ENCODE measurements at regions not wholly inside any gene's neighbourhood (a gene's known extent, or its start where the extent isn't known, plus 50 kb on each side); places are given as distances from the start of the nearest gene placed in this dataset.

DNA sequence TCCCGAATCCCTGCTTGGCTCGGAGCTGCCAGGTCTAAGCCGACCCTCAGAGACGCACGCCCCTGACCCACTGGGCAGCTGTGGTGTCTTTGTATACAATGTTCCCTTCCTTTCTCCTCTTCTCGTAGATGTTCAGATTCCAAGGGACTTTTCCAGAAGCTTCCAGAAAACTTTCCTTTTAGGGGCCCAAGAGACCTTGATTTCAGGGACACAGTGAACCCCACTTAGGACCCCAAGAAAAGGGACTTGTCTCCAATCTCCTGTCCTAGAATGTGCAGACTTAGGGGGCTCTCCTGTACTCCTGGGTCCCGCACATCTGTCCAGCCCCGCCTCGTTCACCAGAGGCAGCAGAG, 103.5 kb downstream of the EDN3 start:
- no peak for DNase-seq

DNA sequence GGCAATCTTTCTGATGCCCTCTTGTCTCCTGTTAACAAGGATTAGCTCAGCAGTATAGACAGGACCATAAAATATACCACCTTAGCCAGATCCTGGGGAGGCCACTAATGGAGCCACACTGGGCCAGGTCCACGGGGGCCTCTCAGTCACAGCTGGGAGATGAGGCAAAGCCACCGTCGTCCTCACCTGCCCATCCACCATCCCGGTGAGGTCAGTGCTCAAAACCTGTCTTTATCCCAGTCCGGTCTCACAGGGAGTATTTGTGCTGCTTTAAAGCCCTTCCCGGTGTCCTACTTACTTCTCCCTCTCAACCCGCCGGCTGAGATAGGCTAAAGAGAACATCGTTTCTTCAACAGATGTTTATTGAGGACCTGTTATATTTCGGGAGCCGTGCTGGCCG, 104.3 kb downstream of the EDN3 start:
- no peak for DNase-seq

DNA sequence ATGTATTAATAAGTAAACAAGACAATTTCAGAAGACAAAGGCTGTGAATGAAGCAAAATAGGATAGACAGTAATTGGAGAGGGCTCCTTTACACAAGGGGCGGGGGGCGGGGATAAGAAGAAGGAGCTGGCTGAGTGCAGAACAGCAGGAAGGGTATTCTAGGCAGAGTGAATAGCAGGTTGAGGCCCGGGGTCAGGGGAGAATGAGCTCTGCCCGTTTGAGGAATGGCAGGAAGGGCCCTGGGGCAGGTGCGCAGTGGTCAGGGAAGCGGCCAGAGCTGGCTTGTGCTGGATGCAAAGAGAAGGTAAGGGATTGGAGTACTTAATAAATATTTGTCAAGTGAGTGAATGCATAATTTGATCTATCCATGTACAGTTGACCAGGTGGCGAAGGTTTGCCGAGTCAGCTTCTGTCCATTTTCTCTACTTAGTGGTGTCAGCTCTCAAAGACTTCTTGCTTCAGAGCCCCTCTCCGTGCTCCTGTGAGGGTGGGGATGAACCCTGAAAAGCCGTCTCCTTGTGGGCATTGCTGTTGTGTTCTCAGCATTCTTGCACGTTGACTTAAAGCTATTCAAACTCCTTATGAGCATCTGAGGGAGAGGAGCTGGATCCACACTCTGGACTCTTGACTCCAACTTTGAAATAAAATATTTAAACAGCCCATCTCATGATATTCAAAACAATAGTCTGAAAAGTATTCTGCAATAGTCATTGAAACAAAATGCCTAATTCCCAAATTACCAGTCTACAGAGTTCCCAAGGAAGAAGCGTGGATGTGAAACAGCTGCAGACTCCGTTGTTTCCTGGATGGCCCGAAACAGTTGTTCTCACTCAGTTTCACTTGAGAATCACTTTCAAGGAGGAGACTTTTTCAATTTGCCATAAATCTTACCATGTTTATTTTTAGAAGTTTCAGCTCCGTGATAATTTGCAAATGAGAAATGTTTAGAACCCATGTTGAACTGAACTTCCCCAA, 105.1 kb downstream of the EDN3 start:
- no peak for DNase-seq

DNA sequence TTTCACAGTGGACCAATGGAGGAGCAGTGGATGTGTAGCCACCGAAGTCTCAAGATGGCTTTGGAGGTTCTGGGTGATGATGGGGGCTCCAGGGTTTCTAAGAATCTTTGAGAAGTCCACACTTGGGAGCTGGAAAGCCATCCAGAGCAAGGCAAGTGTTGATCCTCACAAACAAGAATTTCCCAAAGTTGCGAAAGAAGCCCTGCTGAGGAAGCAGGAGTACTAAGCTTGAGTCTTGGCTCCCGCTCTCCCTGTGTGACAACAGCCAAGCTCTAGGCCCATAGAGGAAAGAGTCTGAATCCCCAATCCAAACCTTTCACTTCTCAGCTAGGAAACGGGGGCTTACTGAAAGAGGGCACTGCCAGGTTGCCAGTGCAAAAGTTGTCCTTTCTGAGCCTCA, 106.0 kb downstream of the EDN3 start:
- DNase-seq = no peak

DNA sequence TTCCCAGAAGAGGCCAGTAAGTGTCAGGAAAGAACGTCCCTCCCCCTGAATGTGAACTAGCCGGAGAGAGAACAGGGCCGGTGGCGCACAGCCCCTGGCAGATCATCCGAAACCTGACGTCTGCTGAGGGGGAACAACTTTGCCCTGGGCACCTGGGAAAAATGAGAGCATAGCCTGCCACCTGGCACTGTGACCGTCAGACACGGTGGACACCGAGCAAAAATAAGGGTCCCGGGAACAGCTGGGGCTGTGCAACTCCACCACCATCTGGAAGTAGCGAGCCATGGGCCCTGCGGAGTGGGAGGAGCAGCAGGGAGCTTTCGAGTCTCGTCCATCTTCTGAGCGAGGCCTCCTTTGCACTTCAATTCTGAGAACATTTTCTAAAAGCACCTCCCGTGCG, 110.8 kb downstream of the EDN3 start:
- no peak for DNase-seq

DNA sequence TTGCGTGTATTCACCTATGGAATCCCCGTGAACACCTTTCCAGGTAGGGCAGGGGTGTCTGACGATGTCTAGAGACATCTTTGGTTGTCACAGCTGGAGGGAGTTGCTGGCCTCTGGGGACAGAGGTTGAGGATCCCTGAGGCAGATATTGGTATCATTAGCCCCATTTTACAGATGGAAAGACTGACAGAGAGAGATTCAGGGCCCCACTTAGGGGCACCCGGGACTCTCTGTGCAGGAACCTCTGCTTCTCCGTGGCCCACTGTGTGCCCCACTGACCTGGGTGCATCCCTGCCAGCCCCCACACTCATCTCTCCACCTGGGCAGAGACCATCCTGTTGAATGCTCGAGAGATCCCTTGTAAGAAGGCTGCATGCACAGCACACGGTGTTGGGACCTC, 111.2 kb downstream of the EDN3 start:
- no peak for DNase-seq

GRCh38 chr20:59412181-59412580, 111.8 kb downstream of the EDN3 start:
- no peak for DNase-seq

GRCh38 chr20:59412875-59413284, 112.5 kb downstream of the EDN3 start:
- DNase-seq = no peak

GRCh38 chr20:59413326-59413865, 113.0 kb downstream of the EDN3 start:
- DNase-seq = no peak

GRCh38 chr20:59414936-59415623, 114.7 kb downstream of the EDN3 start:
- no peak for DNase-seq

DNA sequence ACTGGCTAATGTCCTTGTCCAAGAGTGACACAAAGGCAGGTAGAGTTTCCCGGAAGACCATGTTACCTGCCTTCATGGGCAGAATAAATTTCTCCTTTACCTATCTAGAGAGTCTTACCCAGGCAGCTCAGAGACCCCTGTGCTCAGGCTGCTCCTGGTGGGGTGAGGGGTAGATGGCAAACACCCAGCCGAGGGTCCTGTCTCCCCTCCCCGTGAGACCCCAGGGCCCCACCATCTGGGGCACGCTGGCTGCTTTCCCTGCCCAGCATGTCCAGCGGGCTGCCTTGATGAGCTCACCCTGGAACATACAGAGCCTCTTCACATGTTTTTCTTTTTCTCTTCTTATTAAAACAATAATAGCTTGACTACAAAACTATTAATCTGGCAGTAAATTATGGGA, 116.5 kb downstream of the EDN3 start:
- no peak for DNase-seq

DNA sequence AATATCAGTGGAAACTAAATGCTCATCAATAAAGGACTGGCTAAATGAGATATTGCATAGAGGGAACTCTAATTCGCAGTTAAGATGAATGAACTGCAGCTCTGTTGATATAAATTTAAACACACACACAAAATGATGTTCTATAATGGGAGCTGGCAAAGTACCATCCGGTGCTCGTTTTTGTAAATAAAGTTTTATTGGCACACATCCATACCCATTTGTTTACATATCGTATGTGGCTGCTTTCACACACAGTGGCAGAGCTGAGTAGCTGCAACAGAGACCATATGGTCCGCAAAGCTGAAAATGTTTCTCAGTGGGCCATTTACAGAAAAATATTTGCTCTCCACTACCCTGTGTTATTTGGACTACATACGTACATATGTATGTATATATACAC, 120.7 kb downstream of the EDN3 start:
- no peak for DNase-seq

DNA sequence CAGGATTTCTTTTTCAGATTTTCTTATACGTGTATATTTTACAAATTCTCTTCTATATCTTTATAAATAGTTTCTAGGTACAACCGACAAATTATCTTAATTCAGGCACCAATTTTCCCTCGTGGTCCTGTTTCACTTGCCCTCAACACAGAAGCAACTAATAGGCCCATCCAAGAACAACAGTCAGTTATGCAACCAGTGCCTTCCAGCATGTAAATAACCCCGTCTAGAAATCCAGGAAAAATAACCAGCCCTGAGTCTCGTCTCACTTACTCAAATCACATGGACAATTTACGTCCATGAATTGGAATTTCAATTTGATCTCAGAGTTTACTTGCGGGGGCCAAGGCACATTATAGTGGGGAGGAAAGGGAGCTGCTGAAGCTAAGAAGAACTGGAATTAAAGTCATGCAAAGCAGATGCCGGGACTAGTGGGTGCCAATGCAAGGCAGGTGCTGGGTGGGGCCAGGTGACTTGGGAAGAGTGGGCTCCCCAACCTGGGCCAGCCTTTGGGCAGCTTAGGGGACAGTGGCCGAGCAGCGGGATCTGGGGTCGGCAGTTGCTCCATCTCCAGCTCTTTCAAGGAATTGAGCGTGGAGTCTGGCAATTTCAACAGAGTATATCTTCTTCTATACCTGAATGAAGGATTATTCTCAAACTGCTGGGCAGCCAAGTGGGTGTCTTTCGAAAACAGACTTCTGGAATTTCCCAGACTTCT, 121.7 kb downstream of the EDN3 start:
- no peak for DNase-seq

- DNase-seq = no peak
These were observed 122.6 kb downstream of the EDN3 start for GRCh38 chr20:59422872-59423544.

- DNase-seq = no peak
These were observed 124.6 kb downstream of the EDN3 start for GRCh38 chr20:59424976-59425375.

- DNase-seq = no peak
These were observed 125.2 kb downstream of the EDN3 start for GRCh38 chr20:59425572-59425971.

DNA sequence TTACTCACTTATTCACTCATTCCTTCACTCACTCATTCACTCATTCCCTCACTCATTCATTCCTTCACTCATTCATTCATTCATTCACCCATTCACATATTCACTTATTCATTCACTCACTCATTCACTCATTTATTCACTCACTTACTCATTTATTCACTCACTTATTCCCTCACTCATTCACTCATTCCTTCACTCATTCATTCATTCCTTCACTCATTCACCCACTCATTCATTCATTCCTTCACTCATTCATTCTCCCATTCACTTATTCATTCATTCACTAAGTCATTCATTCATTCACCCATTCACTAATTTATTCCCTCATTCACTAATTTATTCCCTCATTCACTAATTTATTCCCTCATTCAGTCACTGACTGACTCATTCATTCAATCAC, 127.6 kb downstream of the EDN3 start:
- DNase-seq = no peak

GRCh38 chr20:59428441-59429205, 128.2 kb downstream of the EDN3 start:
- no peak for DNase-seq

GRCh38 chr20:59429396-59429795, 129.0 kb downstream of the EDN3 start:
- no peak for DNase-seq

- no peak for DNase-seq
These were observed 130.6 kb downstream of the EDN3 start for GRCh38 chr20:59431014-59431413.

GRCh38 chr20:59434960-59435359, 134.5 kb downstream of the EDN3 start:
- DNase-seq = no peak

DNA sequence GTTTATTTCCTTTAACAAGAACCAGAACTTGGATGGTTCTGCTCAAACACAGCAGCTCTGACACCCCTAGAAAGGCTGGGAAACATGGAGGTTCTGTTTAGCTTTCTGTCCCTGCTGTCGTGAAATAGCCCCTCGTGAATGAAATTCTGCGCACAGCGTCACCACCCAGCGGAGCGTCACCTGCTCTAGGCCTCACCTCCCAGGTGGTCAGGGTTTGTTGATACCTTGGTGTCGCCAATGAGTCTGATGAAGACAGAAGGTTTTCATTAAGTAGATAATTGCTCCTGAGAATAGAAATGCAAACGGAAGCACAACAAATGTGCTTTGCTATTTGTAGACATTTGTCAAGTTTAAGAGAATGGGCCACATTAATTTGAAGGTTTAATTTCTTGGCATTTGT, 135.1 kb downstream of the EDN3 start:
- DNase-seq = no peak

Data from CD4-positive, alpha-beta T cell treated with Interleukin-4 for 4 hours (primary cell).